ENCODE measurements at regions not wholly inside any gene's neighbourhood (a gene's known extent, or its start where the extent isn't known, plus 50 kb on each side); places are given as distances from the start of the nearest gene placed in this dataset.

DNA sequence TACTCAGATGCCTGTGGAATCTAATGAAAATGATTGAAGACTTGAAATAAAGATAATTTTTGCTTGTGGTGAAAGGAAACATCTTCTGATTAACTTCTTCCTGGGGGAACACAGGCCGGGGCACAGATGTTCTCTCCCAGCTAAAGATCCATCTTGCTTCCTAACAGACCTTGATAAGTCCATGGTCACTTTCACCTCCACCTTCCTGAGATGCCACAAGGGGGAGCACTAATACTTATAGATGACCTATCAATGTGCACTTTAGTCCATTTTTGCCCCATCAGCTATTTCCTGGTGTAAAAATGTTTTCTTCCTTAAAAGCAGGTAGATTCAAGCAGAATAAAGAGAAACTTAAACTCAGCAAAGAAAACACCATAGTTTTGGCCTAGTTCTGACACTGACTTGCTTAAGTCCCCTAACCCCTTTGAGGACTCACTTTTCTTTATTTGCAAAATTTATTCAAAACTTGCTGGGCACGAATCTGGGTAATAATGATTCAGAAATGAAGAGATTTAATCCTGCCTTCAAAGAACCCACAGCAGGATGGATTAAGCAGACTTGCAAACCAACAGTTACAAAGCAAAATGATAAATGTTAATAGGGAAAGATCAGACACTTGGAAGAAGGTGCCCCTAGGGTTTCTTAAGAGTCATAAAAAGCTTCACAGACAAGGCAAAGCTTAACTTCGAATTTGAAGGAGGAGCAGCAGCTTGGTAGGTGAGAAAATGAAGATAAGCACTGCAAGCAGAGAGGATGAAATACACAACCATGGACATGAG lies 158.7 kb downstream of the RAB38 start (continued):
- TF ChIP-seq POU6F1 (CRISPR knock-in tag; IDR thresholded peaks at IDR 0.05; ENCODE audit: borderline replicate concordance, low read depth) (no peak), SNAI2 (CRISPR knock-in tag; IDR thresholded peaks at IDR 0.05) (no peak), CSDC2 (CRISPR knock-in tag; IDR thresholded peaks at IDR 0.05) (no peak), ZFP30 (CRISPR knock-in tag; IDR thresholded peaks at IDR 0.05) (no peak), TSHZ2 (CRISPR knock-in tag; IDR thresholded peaks at IDR 0.05) (no peak), ZNF565 (CRISPR knock-in tag; conservative IDR thresholded peaks at IDR 0.05; ENCODE audit: low read depth) (no peak)

DNA sequence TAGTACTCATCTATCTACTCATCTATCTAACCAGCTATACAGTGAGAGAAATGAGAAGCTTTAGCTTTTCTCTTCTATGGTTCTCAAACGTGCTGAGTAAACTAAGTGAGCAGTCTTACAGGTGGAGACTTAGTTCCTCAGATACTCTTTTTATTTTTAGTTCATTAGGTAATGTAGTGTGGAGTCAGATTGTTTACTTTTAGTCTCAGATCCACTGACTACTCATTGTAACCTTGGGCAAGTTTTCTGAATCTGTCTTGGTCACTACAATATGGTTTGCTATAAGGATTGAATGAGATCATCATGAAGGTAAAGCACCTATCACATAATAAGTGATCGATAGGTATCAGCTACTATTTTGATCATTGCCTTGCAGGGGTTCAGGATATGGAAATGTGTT lies 160.1 kb downstream of the RAB38 start:
- TF ChIP-seq TSHZ2 (CRISPR knock-in tag; IDR thresholded peaks at IDR 0.05) (no peak), ZFP30 (CRISPR knock-in tag; IDR thresholded peaks at IDR 0.05) (no peak), GLIS3 (CRISPR knock-in tag; IDR thresholded peaks at IDR 0.05) (no peak), ARNTL (CRISPR knock-in tag; IDR thresholded peaks at IDR 0.05; ENCODE audit: borderline replicate concordance, low read depth) (no peak), ESRRG (CRISPR knock-in tag; IDR thresholded peaks at IDR 0.05) (no peak), OSR1 (CRISPR knock-in tag; IDR thresholded peaks at IDR 0.05) (no peak), PPARA (CRISPR knock-in tag; IDR thresholded peaks at IDR 0.05; ENCODE audit: borderline replicate concordance) (no peak), ZNF565 (CRISPR knock-in tag; conservative IDR thresholded peaks at IDR 0.05; ENCODE audit: low read depth) (no peak)
- TF ChIP-seq, protein P1, sequence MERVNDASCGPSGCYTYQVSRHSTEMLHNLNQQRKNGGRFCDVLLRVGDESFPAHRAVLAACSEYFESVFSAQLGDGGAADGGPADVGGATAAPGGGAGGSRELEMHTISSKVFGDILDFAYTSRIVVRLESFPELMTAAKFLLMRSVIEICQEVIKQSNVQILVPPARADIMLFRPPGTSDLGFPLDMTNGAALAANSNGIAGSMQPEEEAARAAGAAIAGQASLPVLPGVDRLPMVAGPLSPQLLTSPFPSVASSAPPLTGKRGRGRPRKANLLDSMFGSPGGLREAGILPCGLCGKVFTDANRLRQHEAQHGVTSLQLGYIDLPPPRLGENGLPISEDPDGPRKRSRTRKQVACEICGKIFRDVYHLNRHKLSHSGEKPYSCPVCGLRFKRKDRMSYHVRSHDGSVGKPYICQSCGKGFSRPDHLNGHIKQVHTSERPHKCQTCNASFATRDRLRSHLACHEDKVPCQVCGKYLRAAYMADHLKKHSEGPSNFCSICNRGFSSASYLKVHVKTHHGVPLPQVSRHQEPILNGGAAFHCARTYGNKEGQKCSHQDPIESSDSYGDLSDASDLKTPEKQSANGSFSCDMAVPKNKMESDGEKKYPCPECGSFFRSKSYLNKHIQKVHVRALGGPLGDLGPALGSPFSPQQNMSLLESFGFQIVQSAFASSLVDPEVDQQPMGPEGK (CRISPR knock-in tag; IDR thresholded peaks at IDR 0.05; ENCODE audit: borderline replicate concordance), result no peak
- TF ChIP-seq, protein P2, sequence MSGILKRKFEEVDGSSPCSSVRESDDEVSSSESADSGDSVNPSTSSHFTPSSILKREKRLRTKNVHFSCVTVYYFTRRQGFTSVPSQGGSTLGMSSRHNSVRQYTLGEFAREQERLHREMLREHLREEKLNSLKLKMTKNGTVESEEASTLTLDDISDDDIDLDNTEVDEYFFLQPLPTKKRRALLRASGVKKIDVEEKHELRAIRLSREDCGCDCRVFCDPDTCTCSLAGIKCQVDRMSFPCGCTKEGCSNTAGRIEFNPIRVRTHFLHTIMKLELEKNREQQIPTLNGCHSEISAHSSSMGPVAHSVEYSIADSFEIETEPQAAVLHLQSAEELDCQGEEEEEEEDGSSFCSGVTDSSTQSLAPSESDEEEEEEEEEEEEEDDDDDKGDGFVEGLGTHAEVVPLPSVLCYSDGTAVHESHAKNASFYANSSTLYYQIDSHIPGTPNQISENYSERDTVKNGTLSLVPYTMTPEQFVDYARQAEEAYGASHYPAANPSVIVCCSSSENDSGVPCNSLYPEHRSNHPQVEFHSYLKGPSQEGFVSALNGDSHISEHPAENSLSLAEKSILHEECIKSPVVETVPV (CRISPR knock-in tag; IDR thresholded peaks at IDR 0.05), result no peak
- ATAC-seq, result no peak

DNA sequence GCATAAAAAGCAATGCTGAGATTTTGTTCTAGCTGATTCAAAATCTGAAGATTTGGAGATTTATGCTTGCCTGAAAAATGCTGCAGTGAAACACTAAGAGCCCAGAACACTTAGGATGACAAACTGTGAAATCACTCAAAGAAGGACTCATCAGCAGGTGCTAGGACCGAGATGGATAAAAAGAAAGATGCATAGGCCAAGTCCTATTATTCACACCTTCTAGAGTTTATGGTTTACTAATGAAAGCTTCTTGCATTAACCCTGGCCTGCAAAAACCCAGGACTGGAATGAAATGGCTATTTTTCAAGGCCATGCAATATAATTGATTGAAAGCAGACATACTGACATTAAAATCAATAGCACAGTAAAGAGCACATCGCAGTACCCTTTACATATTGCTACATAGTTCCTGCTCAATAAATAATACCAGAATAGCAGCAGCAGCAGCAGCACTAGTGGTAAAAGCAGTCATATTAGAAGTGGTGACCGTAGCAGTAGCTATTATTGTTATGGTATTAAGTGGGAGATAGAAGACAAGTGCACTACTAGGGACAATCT lies 161.7 kb downstream of the RAB38 start:
- TF ChIP-seq BACH2 (CRISPR knock-in tag; IDR thresholded peaks at IDR 0.05; ENCODE audit: borderline replicate concordance) (no peak), ESRRG (CRISPR knock-in tag; IDR thresholded peaks at IDR 0.05) (no peak), ARNTL (CRISPR knock-in tag; IDR thresholded peaks at IDR 0.05; ENCODE audit: borderline replicate concordance, low read depth) (no peak), OSR1 (CRISPR knock-in tag; IDR thresholded peaks at IDR 0.05) (no peak), SNAI2 (CRISPR knock-in tag; IDR thresholded peaks at IDR 0.05) (no peak), ZNF565 (CRISPR knock-in tag; conservative IDR thresholded peaks at IDR 0.05; ENCODE audit: low read depth) (no peak), ISL1 (CRISPR knock-in tag; IDR thresholded peaks at IDR 0.05) (no peak), TCF4 (CRISPR knock-in tag; IDR thresholded peaks at IDR 0.05; ENCODE audit: borderline replicate concordance) (no peak), ZNF70 (CRISPR knock-in tag; IDR thresholded peaks at IDR 0.05) (no peak), ZC3H10 (CRISPR knock-in tag; IDR thresholded peaks at IDR 0.05) (no peak), ZNF8 (CRISPR knock-in tag; IDR thresholded peaks at IDR 0.05) (no peak), PPARA (CRISPR knock-in tag; IDR thresholded peaks at IDR 0.05; ENCODE audit: borderline replicate concordance) (no peak), TOX (CRISPR knock-in tag; IDR thresholded peaks at IDR 0.05; ENCODE audit: borderline replicate concordance) (no peak), ZFP3 (CRISPR knock-in tag; IDR thresholded peaks at IDR 0.05) (no peak), ZFP30 (CRISPR knock-in tag; IDR thresholded peaks at IDR 0.05) (no peak), CSDC2 (CRISPR knock-in tag; IDR thresholded peaks at IDR 0.05) (no peak), GLIS3 (CRISPR knock-in tag; IDR thresholded peaks at IDR 0.05) (no peak)
- ATAC-seq, result no peak
